ENCODE measurements at regions not wholly inside any gene's neighbourhood (a gene's known extent, or its start where the extent isn't known, plus 50 kb on each side); places are given as distances from the start of the nearest gene placed in this dataset.

DNA sequence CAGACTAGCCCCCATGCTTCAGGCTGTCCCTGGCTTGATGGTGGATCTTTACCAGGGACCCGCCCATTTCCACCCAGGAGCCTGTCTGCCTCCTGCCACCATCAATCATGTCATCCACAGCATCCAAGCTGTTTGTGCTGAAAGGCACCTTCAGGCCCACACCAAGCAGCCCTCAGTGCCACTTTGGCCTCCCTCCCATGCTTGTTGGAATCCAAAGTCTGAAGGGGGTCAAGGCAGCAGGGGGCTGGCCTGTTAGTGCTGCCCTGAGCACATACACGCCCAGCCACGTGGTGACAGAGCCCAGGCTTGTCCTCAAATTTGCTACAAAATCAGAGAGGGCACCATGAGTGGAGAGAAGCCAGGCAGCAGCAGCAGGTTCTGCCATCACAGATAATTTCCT lies 1146.8 kb downstream of the FSCB start:
- no peaks in the 10 kb centered on the region for H3K79me2 ChIP-seq (ENCODE audit: insufficient read depth, low read length)
- no peaks in the 10 kb centered on the region for H3K4me1 ChIP-seq (ENCODE audit: insufficient read depth, low read length)
- no peaks in the 10 kb centered on the region for H4K20me1 ChIP-seq (ENCODE audit: insufficient read depth, low read length)
- TF ChIP-seq EZH2 (IDR thresholded peaks at IDR 0.05; ENCODE audit: borderline replicate concordance, low read depth, low read length, severe bottlenecking): no peak
- TF ChIP-seq, protein P1, sequence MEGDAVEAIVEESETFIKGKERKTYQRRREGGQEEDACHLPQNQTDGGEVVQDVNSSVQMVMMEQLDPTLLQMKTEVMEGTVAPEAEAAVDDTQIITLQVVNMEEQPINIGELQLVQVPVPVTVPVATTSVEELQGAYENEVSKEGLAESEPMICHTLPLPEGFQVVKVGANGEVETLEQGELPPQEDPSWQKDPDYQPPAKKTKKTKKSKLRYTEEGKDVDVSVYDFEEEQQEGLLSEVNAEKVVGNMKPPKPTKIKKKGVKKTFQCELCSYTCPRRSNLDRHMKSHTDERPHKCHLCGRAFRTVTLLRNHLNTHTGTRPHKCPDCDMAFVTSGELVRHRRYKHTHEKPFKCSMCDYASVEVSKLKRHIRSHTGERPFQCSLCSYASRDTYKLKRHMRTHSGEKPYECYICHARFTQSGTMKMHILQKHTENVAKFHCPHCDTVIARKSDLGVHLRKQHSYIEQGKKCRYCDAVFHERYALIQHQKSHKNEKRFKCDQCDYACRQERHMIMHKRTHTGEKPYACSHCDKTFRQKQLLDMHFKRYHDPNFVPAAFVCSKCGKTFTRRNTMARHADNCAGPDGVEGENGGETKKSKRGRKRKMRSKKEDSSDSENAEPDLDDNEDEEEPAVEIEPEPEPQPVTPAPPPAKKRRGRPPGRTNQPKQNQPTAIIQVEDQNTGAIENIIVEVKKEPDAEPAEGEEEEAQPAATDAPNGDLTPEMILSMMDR (IDR thresholded peaks at IDR 0.05; ENCODE audit: borderline replicate concordance, extremely low read depth, low read length, poor library complexity, severe bottlenecking): no peak
- no peak for ATAC-seq (ENCODE audit: insufficient read depth, low read depth)
- H3K9ac ChIP-seq (ENCODE audit: low read depth, low read length): no peak overlapping the region
- H3K36me3 ChIP-seq (ENCODE audit: insufficient read depth, low read length): no peaks in the 10 kb centered on the region
- H3K4me2 ChIP-seq (ENCODE audit: insufficient read depth, low read length): no peak overlapping the region
- no peaks in the 10 kb centered on the region for H3K27me3 ChIP-seq (ENCODE audit: insufficient read depth, low read length, poor library complexity)
- H3K27ac ChIP-seq (ENCODE audit: low read length): no peak overlapping the region
- H3K9me3 ChIP-seq (ENCODE audit: insufficient read depth, low read length, severe bottlenecking): no peaks in the 10 kb centered on the region
- no peak overlapping the region for H2AFZ ChIP-seq (ENCODE audit: low read depth, low read length)
- no peak overlapping the region for H3K4me3 ChIP-seq (ENCODE audit: low read depth in 1 of 2, low read length in 2 of 2)
- DNase-seq: no peak

DNA sequence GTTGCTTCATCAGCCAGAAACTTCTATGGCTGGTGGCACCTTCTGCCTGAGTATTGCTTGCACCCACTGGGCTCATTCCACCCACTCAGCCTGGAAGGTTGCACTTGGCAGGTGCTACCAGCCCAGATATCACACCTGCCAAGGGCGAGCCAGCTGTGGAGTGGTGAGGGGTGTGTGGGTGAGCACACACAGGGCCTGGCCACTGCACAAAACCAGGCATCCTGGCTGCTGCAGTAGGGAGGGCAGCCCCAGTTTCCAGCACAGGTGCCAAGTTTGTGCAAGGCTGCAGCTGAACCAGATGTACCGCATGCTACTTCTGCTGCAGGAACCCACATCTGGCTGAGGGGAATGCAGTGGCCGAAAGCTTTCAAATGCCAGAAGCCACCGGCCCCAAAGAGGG lies 1147.8 kb downstream of the FSCB start:
- no peaks in the 10 kb centered on the region for H3K9me3 ChIP-seq (ENCODE audit: insufficient read depth, low read length, severe bottlenecking)
- H3K4me1 ChIP-seq (ENCODE audit: insufficient read depth, low read length): no peaks in the 10 kb centered on the region
- TF ChIP-seq, protein P1 (IDR thresholded peaks at IDR 0.05; ENCODE audit: borderline replicate concordance, extremely low read depth, low read length, poor library complexity, severe bottlenecking): no peak
- no peak for TF ChIP-seq EZH2 (IDR thresholded peaks at IDR 0.05; ENCODE audit: borderline replicate concordance, low read depth, low read length, severe bottlenecking)
- no peaks in the 10 kb centered on the region for H3K79me2 ChIP-seq (ENCODE audit: insufficient read depth, low read length)
- no peaks in the 10 kb centered on the region for H3K36me3 ChIP-seq (ENCODE audit: insufficient read depth, low read length)
- ATAC-seq (ENCODE audit: insufficient read depth, low read depth) (no peak), DNase-seq (no peak)
- H3K9ac ChIP-seq (ENCODE audit: low read depth, low read length): no peak overlapping the region
- no peak overlapping the region for H3K4me3 ChIP-seq (ENCODE audit: low read depth in 1 of 2, low read length in 2 of 2)
- H3K4me2 ChIP-seq (ENCODE audit: insufficient read depth, low read length): no peak overlapping the region
- H3K27me3 ChIP-seq (ENCODE audit: insufficient read depth, low read length, poor library complexity): no peaks in the 10 kb centered on the region
- H3K27ac ChIP-seq (ENCODE audit: low read length): no peak overlapping the region
- H4K20me1 ChIP-seq (ENCODE audit: insufficient read depth, low read length): no peaks in the 10 kb centered on the region
- no peak overlapping the region for H2AFZ ChIP-seq (ENCODE audit: low read depth, low read length)

DNA sequence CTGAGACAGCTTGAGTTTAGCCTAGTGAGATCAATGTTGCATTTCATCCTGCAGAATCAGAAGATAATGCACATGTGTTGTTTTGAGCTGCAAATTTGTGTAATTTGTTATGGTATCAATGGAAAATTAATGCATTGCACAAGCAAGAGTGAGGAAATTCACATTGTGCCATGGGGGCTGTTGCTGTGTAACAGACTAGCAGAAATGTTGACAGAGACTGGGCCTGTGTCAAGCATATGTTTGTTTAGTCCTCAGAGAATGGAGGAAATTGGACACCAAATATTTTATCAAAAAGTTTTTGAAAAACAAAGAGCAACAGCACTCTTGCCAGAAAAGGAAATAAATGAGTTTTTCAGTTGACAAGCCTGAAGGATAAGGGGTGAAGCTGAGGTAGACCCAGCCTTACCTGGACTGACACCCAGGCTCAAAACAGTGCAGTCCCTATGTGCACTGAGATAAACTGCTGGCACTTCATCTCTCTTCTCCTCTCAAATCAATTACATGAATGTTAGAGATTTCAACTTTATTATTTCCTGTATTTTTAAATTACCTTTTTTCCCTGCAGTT lies 1150.0 kb downstream of the FSCB start:
- no peaks in the 10 kb centered on the region for H3K9me3 ChIP-seq (ENCODE audit: insufficient read depth, low read length, severe bottlenecking)
- no peak for TF ChIP-seq EZH2 (IDR thresholded peaks at IDR 0.05; ENCODE audit: borderline replicate concordance, low read depth, low read length, severe bottlenecking)
- TF ChIP-seq, protein P1 (IDR thresholded peaks at IDR 0.05; ENCODE audit: borderline replicate concordance, extremely low read depth, low read length, poor library complexity, severe bottlenecking): no peak
- no peak overlapping the region for H3K9ac ChIP-seq (ENCODE audit: low read depth, low read length)
- DNase-seq: no peak
- H2AFZ ChIP-seq (ENCODE audit: low read depth, low read length): no peak overlapping the region
- no peaks in the 10 kb centered on the region for H3K4me1 ChIP-seq (ENCODE audit: insufficient read depth, low read length)
- H3K4me2 ChIP-seq (ENCODE audit: insufficient read depth, low read length): no peak overlapping the region
- no peaks in the 10 kb centered on the region for H3K27me3 ChIP-seq (ENCODE audit: insufficient read depth, low read length, poor library complexity)
- H3K4me3 ChIP-seq (ENCODE audit: low read depth in 1 of 2, low read length in 2 of 2): no peak overlapping the region
- no peaks in the 10 kb centered on the region for H4K20me1 ChIP-seq (ENCODE audit: insufficient read depth, low read length)
- no peak overlapping the region for H3K27ac ChIP-seq (ENCODE audit: low read length)
- ATAC-seq (ENCODE audit: insufficient read depth, low read depth): no peak
- no peaks in the 10 kb centered on the region for H3K79me2 ChIP-seq (ENCODE audit: insufficient read depth, low read length)
- H3K36me3 ChIP-seq (ENCODE audit: insufficient read depth, low read length): no peaks in the 10 kb centered on the region

DNA sequence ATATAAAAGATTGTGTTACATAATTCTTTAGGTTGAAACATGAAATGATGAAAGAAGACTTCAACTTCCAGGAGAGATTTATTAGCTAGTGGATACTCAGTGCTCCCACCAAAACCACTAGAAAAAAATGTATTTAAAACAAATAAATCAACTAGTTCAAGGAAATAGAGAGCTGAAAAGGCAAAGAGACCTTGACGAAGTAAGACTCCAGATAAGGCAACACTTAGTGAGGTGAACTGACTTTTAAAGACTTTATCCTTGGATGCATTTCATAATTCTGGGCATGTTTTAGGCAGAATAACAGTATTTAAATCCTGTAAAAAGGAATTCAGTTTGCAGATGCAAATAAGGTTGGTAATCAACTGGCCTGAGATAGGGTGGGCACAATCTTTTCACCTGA lies 1150.7 kb downstream of the FSCB start:
- H2AFZ ChIP-seq (ENCODE audit: low read depth, low read length): no peak overlapping the region

More for the DNA sequence above, 1150.7 kb downstream of the FSCB start:
- H3K4me1 ChIP-seq (ENCODE audit: insufficient read depth, low read length): no peaks in the 10 kb centered on the region
- no peak overlapping the region for H3K4me2 ChIP-seq (ENCODE audit: insufficient read depth, low read length)
- no peaks in the 10 kb centered on the region for H3K79me2 ChIP-seq (ENCODE audit: insufficient read depth, low read length)
- H3K36me3 ChIP-seq (ENCODE audit: insufficient read depth, low read length): no peaks in the 10 kb centered on the region
- no peaks in the 10 kb centered on the region for H3K9me3 ChIP-seq (ENCODE audit: insufficient read depth, low read length, severe bottlenecking)
- ATAC-seq (ENCODE audit: insufficient read depth, low read depth) (no peak), DNase-seq (no peak)
- H3K27me3 ChIP-seq (ENCODE audit: insufficient read depth, low read length, poor library complexity): no peaks in the 10 kb centered on the region
- H3K4me3 ChIP-seq (ENCODE audit: low read depth in 1 of 2, low read length in 2 of 2): no peak overlapping the region
- H3K9ac ChIP-seq (ENCODE audit: low read depth, low read length): no peak overlapping the region
- TF ChIP-seq, protein P1 (IDR thresholded peaks at IDR 0.05; ENCODE audit: borderline replicate concordance, extremely low read depth, low read length, poor library complexity, severe bottlenecking): no peak
- no peak for TF ChIP-seq EZH2 (IDR thresholded peaks at IDR 0.05; ENCODE audit: borderline replicate concordance, low read depth, low read length, severe bottlenecking)
- H3K27ac ChIP-seq (ENCODE audit: low read length): no peak overlapping the region
- H4K20me1 ChIP-seq (ENCODE audit: insufficient read depth, low read length): no peaks in the 10 kb centered on the region

Data from DND-41 (cell line).